Testis (tissue), 2 donors: ENCODE measurements at regions not wholly inside any gene's neighbourhood (a gene's known extent, or its start where the extent isn't known, plus 50 kb on each side); places are given as distances from the start of the nearest gene placed in this dataset.

ENCODE experiments used
- POLR2A ChIP-seq: fragments of 450-650 bp; IDR thresholded peaks from one replicate; pipeline ENCODE4 v1.6.1; 2017; ENCODE audit warnings: antibody characterized with exemption, mild to moderate bottlenecking, moderate library complexity
- TF ChIP-seq, protein P1 (sequence below), 3 experiments: fragments of 450-650 bp in 2 of 3; fragments of 200-600 bp in 1 of 3; sonication (generic) in 1 of 3; IDR thresholded peaks; one replicate each; pipeline ENCODE4 v1.5.1; 2016 to 2019; ENCODE audit warnings: antibody characterized with exemption in 3 of 3, mild to moderate bottlenecking in 2 of 3, moderate library complexity in 1 of 3

- TF ChIP-seq, protein P1, sequence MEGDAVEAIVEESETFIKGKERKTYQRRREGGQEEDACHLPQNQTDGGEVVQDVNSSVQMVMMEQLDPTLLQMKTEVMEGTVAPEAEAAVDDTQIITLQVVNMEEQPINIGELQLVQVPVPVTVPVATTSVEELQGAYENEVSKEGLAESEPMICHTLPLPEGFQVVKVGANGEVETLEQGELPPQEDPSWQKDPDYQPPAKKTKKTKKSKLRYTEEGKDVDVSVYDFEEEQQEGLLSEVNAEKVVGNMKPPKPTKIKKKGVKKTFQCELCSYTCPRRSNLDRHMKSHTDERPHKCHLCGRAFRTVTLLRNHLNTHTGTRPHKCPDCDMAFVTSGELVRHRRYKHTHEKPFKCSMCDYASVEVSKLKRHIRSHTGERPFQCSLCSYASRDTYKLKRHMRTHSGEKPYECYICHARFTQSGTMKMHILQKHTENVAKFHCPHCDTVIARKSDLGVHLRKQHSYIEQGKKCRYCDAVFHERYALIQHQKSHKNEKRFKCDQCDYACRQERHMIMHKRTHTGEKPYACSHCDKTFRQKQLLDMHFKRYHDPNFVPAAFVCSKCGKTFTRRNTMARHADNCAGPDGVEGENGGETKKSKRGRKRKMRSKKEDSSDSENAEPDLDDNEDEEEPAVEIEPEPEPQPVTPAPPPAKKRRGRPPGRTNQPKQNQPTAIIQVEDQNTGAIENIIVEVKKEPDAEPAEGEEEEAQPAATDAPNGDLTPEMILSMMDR (IDR thresholded peaks at IDR 0.05): no peak
- no peak for TF ChIP-seq POLR2A
Observed at GRCh38 chr21:28696844-28697410, 295.8 kb downstream of the LTN1 start.
